Lower leg skin (tissue), 4 donors: ENCODE measurements at regions not wholly inside any gene's neighbourhood (a gene's known extent, or its start where the extent isn't known, plus 50 kb on each side); places are given as distances from the start of the nearest gene placed in this dataset.

ENCODE experiments used
- DNase-seq, 2 donors: peaks; one replicate each; pipeline ENCODE4 v3.0.0-alpha.2; 2019; ENCODE audit warnings: low spot score in 2 of 2
- H3K4me3 ChIP-seq: fragments of 200-600 bp; sonication (generic); 2 replicates; pipeline ENCODE4 v1.5.1; 2017; ENCODE audit warnings: mild to moderate bottlenecking, low read depth; ENCODE audit not compliant: poor library complexity, severe bottlenecking
- POLR2A ChIP-seq, 2 donors: fragments of 450-650 bp; IDR thresholded peaks; one replicate each; pipeline ENCODE4 v1.6.1; 2016 to 2017; ENCODE audit warnings: antibody characterized with exemption in 2 of 2, mild to moderate bottlenecking in 1 of 2, moderate library complexity in 1 of 2
- WGBS, 2 donors: methylation state at CpG; one replicate each; pipeline ENCODE4 v1.1.5; 2018; 5-methylcytosine and 5-hydroxymethylcytosine counted together
- intact Hi-C: fragments of 100-400 bp; cut with DNase I; formaldehyde crosslinking; loops from one replicate; pipeline ENCODE4 v1.15.0; 2023; ENCODE audit warnings: low total_unique reads
- TF ChIP-seq, protein P1 (sequence below), 3 donors: fragments of 450-650 bp; IDR thresholded peaks; one replicate each; pipeline ENCODE4 v1.5.1; 2016; ENCODE audit warnings: antibody characterized with exemption in 3 of 3, mild to moderate bottlenecking in 3 of 3, moderate library complexity in 2 of 3

DNA sequence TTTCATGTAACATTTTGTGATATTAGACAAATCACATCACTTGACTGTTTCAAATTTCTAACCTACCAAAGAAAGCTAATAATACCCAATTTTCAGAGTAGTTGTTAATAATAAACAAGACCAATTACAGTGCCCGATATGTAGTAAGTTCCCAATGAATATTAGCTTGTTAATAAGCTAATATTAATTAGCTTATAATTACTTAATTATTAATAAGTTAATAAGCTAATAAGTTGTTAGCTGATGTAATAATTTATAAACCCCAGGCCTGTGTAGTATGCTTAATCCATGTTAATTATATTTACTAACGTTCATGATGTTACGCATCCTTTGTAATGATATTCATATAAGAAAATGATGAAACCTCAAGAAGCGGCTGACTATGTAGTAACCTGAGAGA is 643.8 kb upstream of the KIRREL3 start:
- TF ChIP-seq, protein P1, sequence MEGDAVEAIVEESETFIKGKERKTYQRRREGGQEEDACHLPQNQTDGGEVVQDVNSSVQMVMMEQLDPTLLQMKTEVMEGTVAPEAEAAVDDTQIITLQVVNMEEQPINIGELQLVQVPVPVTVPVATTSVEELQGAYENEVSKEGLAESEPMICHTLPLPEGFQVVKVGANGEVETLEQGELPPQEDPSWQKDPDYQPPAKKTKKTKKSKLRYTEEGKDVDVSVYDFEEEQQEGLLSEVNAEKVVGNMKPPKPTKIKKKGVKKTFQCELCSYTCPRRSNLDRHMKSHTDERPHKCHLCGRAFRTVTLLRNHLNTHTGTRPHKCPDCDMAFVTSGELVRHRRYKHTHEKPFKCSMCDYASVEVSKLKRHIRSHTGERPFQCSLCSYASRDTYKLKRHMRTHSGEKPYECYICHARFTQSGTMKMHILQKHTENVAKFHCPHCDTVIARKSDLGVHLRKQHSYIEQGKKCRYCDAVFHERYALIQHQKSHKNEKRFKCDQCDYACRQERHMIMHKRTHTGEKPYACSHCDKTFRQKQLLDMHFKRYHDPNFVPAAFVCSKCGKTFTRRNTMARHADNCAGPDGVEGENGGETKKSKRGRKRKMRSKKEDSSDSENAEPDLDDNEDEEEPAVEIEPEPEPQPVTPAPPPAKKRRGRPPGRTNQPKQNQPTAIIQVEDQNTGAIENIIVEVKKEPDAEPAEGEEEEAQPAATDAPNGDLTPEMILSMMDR (IDR thresholded peaks at IDR 0.05), result no peak
- no peak for TF ChIP-seq POLR2A (IDR thresholded peaks at IDR 0.05)
- intact Hi-C loops, result no loop called here
- WGBS, 2 donors, result 94 to 95% methylated on average over 4 of the region's 4 CpGs
- no peak for DNase-seq
- no peak overlapping the region for H3K4me3 ChIP-seq

DNA sequence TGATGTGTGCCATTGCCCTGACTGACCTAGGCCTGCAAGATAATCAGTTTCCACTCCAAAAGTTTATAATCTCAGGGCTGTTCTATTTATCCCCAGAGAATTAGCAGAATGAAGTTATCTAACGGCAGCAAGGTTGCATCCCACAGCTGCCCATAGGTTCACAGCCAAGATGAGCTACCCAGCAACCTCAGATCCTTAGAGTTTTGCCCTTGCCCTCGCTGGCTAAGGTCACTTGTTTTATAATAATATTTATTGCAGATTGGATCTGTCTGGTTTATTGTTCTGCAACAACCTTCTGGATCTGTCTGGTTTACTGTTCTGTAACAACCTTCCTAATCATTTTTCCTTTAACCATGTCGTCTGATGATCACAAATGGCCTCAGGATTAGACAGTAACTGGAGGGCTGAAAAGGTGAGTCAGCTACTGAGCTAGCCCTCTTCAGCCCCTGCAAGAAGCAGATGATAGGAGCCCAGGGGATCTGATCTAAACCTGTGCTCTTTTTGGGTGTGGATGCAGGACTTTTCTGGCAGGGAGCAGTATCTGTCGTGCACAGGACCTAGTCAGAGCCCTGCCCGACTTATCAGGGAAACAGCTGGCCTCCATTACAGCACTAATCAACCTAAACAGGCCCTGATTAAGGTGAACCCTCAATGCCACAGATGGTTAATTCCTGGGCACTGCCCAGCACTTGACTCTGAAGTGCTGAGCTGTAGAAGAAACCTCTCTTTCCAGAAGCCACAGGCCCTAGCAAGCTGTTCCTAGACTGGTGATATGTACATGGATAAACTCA is 642.9 kb upstream of the KIRREL3 start:
- no peak for DNase-seq
- TF ChIP-seq POLR2A (IDR thresholded peaks at IDR 0.05), result no peak
- TF ChIP-seq, protein P1 (IDR thresholded peaks at IDR 0.05), result no peak
- intact Hi-C loops, result no loop called here
- H3K4me3 ChIP-seq, result no peak overlapping the region
- 57 to 66% methylated on average over 5 of the region's 5 CpGs for WGBS, 2 donors

DNA sequence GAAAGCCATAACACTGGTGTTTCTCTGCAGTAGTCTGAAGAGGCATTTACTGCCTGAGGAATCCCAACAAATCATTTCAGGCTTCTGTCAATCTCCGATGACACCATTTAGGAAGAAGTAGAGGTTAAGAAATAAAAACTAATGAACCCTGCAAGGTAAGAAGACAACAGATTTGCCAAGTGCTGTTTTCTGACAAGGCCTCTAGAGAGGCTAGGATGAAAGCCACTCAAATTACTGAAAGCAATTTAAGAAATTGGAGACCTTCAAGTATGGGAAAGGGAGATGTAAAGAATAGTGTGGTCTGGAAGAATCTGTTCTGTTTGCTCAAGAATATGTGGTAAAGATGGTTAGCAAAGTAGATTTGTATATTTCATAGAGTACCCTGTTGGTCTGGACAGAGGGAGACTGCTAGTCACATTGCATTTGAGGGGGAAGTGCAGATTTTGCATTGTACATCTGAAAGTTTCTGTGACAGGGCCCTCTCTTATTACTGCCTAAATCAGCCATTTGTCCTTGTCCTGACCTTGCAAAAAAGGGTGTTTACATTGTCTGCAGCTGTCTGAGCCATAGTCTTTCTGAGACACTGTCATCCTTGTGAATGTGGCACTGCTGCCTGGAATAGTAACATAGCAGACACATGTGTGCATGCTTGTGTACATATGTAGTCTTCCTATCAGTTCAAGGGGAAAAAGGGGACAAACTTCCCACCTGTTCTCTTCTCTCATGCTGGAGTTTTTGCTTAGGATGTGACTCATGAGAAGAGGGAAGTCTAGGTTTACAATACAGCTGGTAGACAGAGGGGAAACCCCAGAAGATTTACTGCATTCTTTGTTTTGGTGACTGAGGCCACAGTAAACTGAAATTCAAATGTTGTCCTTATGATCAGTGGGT is 640.2 kb upstream of the KIRREL3 start:
- WGBS, 2 donors, result 89 to 94% methylated on average over 1 of the region's 1 CpG
- no peak for DNase-seq
- intact Hi-C loops, result no loop called here
- H3K4me3 ChIP-seq, result no peak overlapping the region
- no peak for TF ChIP-seq POLR2A (IDR thresholded peaks at IDR 0.05)
- TF ChIP-seq, protein P1 (IDR thresholded peaks at IDR 0.05), result no peak

DNA sequence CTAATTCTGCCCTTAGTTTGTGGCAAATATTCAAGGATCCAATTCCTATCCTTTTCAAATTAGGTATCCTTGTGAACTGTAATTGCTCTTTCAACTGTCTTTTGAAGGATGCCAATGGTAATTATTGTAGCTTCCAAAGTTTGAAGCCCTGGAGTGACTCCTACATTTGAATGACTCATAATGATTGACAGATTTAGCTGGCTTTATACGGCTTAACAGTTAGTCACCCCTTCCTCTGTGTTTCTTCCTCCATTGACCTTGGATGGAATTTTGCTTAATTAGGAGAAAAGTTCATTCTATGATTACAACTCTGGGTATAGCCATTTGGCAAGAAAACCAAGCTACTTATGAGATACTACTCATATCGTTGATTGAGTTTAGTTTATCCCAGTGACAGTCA is 639.3 kb upstream of the KIRREL3 start:
- 40 to 44% methylated on average over 2 of the region's 2 CpGs for WGBS, 2 donors
- TF ChIP-seq, protein P1 (IDR thresholded peaks at IDR 0.05), result no peak
- no peak for TF ChIP-seq POLR2A (IDR thresholded peaks at IDR 0.05)
- intact Hi-C loops, result no loop called here
- H3K4me3 ChIP-seq, result no peak overlapping the region
- DNase-seq, result no peak

DNA sequence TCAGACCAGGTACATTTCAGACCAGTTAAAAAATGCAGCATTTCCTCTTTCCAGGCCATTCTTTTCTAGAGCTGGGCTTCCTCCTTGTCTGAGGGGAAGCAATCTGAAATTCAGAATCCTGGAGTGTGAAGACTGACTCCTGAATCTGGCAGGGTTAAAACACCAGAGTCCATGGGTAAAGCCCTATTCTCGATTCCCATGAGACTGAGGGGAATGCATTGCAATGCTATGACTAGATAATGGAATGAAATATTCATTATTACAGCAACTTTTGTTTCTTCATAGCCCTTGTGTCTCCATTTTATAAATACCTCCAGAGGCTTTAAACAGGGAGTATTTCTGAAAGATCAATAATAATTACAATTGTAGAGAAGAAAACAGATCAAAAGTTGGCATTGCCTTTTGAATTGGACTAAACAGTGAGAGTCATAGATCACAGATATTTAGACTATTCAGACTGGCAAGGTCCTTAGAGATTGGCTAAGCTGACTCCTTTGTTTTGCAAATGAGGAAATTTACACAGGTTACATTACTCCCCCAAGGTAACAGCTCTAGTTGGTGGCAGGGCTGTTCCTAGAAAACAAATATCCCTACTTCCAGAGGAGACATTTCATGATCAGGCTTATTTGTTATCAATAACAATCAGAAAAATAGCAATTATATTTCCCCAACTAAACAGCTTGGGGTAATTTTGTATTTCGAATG is 632.6 kb upstream of the KIRREL3 start:
- DNase-seq, result no peak
- H3K4me3 ChIP-seq, result no peak overlapping the region
- 54 to 55% methylated on average over 2 of the region's 2 CpGs for WGBS, 2 donors
- TF ChIP-seq, protein P1 (IDR thresholded peaks at IDR 0.05), result no peak
- TF ChIP-seq POLR2A (IDR thresholded peaks at IDR 0.05), result no peak
- intact Hi-C loops, result no loop called here
